ENCODE measurements at regions not wholly inside any gene's neighbourhood (a gene's known extent, or its start where the extent isn't known, plus 50 kb on each side); places are given as distances from the start of the nearest gene placed in this dataset.

GRCh38 chrX:115368876-115369275, 79.4 kb downstream of the LUZP4 start:
- no peak for TF ChIP-seq CTCF (IDR thresholded peaks at IDR 0.05 in 4 of 5, conservative IDR thresholded peaks at IDR 0.05 in 1 of 5)
- no peak for TF ChIP-seq POLR2A (IDR thresholded peaks at IDR 0.05)
